Upper lobe of right lung (tissue), 1 donor: ENCODE measurements at regions not wholly inside any gene's neighbourhood (a gene's known extent, or its start where the extent isn't known, plus 50 kb on each side); places are given as distances from the start of the nearest gene placed in this dataset.

Experiments used
- ATAC-seq: fragments of 200-7000 bp; cut with Tn5 transposase; one replicate; pipeline ENCODE4 v1.9.1; 2020; ENCODE audit warnings: mild to moderate bottlenecking, moderate library complexity
- DNase-seq: peaks from one replicate; pipeline ENCODE4 v3.0.0-alpha.2; 2020
- H3K27ac ChIP-seq: fragments of 200-600 bp; one replicate; pipeline ENCODE4 v1.8.0; 2022
- H3K27me3 ChIP-seq: fragments of 200-600 bp; one replicate; pipeline ENCODE4 v1.8.0; 2022; ENCODE audit warnings: mild to moderate bottlenecking
- H3K36me3 ChIP-seq: fragments of 200-600 bp; one replicate; pipeline ENCODE4 v1.8.0; 2022
- H3K4me1 ChIP-seq: fragments of 200-600 bp; one replicate; pipeline ENCODE4 v1.8.0; 2022
- H3K4me3 ChIP-seq: fragments of 200-600 bp; one replicate; pipeline ENCODE4 v1.8.0; 2022; ENCODE audit warnings: mild to moderate bottlenecking
- H3K9me3 ChIP-seq: fragments of 200-600 bp; one replicate; pipeline ENCODE4 v1.8.0; 2022
- CTCF ChIP-seq: fragments of 200-600 bp; IDR thresholded peaks from one replicate; pipeline ENCODE4 v1.8.0; 2022; ENCODE audit warnings: antibody characterized with exemption
- intact Hi-C: fragments of 100-400 bp; cut with DNase I; formaldehyde crosslinking; loops from one replicate; pipeline ENCODE4 v1.11.0; 2022
- donor health status: DM: no; HTN: yes; CAD: no; lungs with severe emphysema.

- no peak for TF ChIP-seq CTCF
- no peak for DNase-seq
- no peaks in the 10 kb centered on the region for H3K4me1 ChIP-seq
- H3K9me3 ChIP-seq, result no peaks in the 10 kb centered on the region
- no peaks in the 10 kb centered on the region for H3K27me3 ChIP-seq
- H3K4me3 ChIP-seq, result no peak overlapping the region
- H3K36me3 ChIP-seq, result no peaks in the 10 kb centered on the region
- no peak for ATAC-seq
- intact Hi-C loops, result no loop called here
- no peak overlapping the region for H3K27ac ChIP-seq
Measured at GRCh38 chr18:39485696-39486095, 1920.1 kb upstream of the CELF4 start.

- H3K4me1 ChIP-seq, result no peaks in the 10 kb centered on the region
- H3K4me3 ChIP-seq, result no peak overlapping the region
- no peaks in the 10 kb centered on the region for H3K9me3 ChIP-seq
- no peak for ATAC-seq
- TF ChIP-seq CTCF, result no peak
- no peak overlapping the region for H3K27ac ChIP-seq
- no peaks in the 10 kb centered on the region for H3K36me3 ChIP-seq
- intact Hi-C loops, result no loop called here
- no peaks in the 10 kb centered on the region for H3K27me3 ChIP-seq
- DNase-seq, result no peak
Measured at GRCh38 chr18:39481281-39481680, 1915.7 kb upstream of the CELF4 start.

GRCh38 chr18:39480494-39481195 lies 1915.0 kb upstream of the CELF4 start:
- Histone ChIP-seq H3K27me3 (no peaks in the 10 kb centered on the region), H3K9me3 (no peaks in the 10 kb centered on the region), H3K4me1 (no peaks in the 10 kb centered on the region), H3K4me3 (no peak overlapping the region), H3K27ac (no peak overlapping the region), H3K36me3 (no peaks in the 10 kb centered on the region)
- no peak for ATAC-seq
- no peak for DNase-seq
- TF ChIP-seq CTCF, result no peak
- intact Hi-C loops, result no loop called here

- no peak for DNase-seq
- intact Hi-C loops, result no loop called here
- TF ChIP-seq CTCF, result no peak
- no peak for ATAC-seq
- Histone ChIP-seq H3K27ac (no peak overlapping the region), H3K27me3 (no peaks in the 10 kb centered on the region), H3K4me1 (no peaks in the 10 kb centered on the region), H3K4me3 (no peak overlapping the region), H3K36me3 (no peaks in the 10 kb centered on the region), H3K9me3 (no peaks in the 10 kb centered on the region)
Measured at GRCh38 chr18:39464006-39464405, 1898.4 kb upstream of the CELF4 start.

- H3K36me3 ChIP-seq, result no peaks in the 10 kb centered on the region
- no peaks in the 10 kb centered on the region for H3K4me1 ChIP-seq
- no peaks in the 10 kb centered on the region for H3K9me3 ChIP-seq
- DNase-seq (no peak), ATAC-seq (no peak)
- no peak for TF ChIP-seq CTCF
- intact Hi-C loops, result no loop called here
- no peak overlapping the region for H3K27ac ChIP-seq
- no peaks in the 10 kb centered on the region for H3K27me3 ChIP-seq
- no peak overlapping the region for H3K4me3 ChIP-seq
Measured at GRCh38 chr18:39462436-39462835, 1896.8 kb upstream of the CELF4 start.

- DNase-seq (no peak), ATAC-seq (no peak)
- H3K4me3 ChIP-seq, result no peak overlapping the region
- H3K4me1 ChIP-seq, result no peaks in the 10 kb centered on the region
- no peaks in the 10 kb centered on the region for H3K9me3 ChIP-seq
- intact Hi-C loops, result no loop called here
- H3K27me3 ChIP-seq, result no peaks in the 10 kb centered on the region
- no peak overlapping the region for H3K27ac ChIP-seq
- no peaks in the 10 kb centered on the region for H3K36me3 ChIP-seq
- TF ChIP-seq CTCF, result no peak
Measured at GRCh38 chr18:39460136-39460535, 1894.5 kb upstream of the CELF4 start.
